PC-9 (cell line): ENCODE measurements at regions not wholly inside any gene's neighbourhood (a gene's known extent, or its start where the extent isn't known, plus 50 kb on each side); places are given as distances from the start of the nearest gene placed in this dataset.

ENCODE experiments used
- EZH2 ChIP-seq: fragments of 200-600 bp; sonication (generic); IDR thresholded peaks from 2 replicates; pipeline ENCODE4 v1.8.0; 2017; ENCODE audit warnings: antibody characterized with exemption, low read depth
- TF ChIP-seq, protein P1 (sequence below): fragments of 200-600 bp; sonication (generic); conservative IDR thresholded peaks from 2 replicates; pipeline ENCODE4 v1.6.1; 2017; ENCODE audit warnings: mixed run types, antibody characterized with exemption, mild to moderate bottlenecking, moderate library complexity

DNA sequence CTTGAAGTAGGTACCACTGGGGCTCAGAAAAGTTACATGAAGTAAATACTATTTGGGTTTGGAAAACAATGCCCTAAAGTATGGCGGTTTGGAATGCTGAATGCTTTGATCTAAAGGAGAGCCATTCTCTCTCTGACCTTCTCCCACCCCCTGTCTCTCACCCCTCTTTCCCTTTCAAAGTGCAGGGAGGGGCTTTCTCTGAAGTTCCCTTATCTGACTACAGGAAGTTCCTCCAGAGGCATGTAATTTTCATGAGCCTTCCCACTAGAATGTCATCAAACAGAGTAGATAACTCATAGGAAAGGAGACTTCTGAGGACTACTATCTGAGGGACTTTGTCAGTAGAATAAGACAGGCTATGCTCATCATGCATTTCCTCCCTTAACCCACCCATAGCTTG is 216.7 kb upstream of the PCSK2 start:
- TF ChIP-seq, protein P1, sequence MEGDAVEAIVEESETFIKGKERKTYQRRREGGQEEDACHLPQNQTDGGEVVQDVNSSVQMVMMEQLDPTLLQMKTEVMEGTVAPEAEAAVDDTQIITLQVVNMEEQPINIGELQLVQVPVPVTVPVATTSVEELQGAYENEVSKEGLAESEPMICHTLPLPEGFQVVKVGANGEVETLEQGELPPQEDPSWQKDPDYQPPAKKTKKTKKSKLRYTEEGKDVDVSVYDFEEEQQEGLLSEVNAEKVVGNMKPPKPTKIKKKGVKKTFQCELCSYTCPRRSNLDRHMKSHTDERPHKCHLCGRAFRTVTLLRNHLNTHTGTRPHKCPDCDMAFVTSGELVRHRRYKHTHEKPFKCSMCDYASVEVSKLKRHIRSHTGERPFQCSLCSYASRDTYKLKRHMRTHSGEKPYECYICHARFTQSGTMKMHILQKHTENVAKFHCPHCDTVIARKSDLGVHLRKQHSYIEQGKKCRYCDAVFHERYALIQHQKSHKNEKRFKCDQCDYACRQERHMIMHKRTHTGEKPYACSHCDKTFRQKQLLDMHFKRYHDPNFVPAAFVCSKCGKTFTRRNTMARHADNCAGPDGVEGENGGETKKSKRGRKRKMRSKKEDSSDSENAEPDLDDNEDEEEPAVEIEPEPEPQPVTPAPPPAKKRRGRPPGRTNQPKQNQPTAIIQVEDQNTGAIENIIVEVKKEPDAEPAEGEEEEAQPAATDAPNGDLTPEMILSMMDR: no peak
- no peak for TF ChIP-seq EZH2
